ENCODE measurements at regions not wholly inside any gene's neighbourhood (a gene's known extent, or its start where the extent isn't known, plus 50 kb on each side); places are given as distances from the start of the nearest gene placed in this dataset.

DNA sequence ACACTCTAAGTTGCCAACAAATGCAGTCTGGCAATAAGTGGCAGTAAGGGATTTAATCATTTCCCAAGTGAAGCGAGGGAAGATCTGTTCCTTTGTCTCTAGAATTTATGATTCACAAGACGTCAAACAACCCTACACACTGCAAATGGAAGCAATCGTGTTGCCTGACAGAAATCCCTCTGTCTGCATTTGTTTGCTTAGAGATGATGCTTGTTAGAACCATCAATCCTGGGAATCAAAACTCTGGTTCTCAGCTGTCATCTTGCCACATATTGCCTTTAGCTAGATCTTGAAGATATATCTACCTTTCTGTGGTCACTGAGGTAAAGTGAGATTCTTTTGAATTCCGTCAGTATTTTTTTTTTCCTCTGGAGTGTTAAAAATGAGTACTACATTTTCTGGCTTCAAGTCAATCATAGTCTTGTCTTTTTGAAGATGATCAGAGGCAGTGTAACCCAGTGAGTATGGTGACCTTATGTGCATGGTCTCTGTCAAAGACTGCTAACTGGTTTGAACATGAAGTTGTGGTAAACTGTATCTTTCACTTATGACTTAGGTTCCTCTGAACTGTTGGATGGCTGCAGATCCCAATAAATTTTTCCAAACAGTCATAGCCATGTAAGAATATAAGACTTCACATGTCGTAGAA is 106.4 kb upstream of the STARD4 start:
- no peak for TF ChIP-seq ZNF274 (IDR thresholded peaks at IDR 0.05; ENCODE audit: low read depth, low read length)
- no peak for TF ChIP-seq YY1 (IDR thresholded peaks at IDR 0.05; ENCODE audit: insufficient read depth, insufficient read length)
- TF ChIP-seq SUZ12 (IDR thresholded peaks at IDR 0.05; ENCODE audit: extremely low read depth, insufficient read depth, insufficient read length), result no peak

Data from NT2/D1 (cell line).